ENCODE measurements at regions not wholly inside any gene's neighbourhood (a gene's known extent, or its start where the extent isn't known, plus 50 kb on each side); places are given as distances from the start of the nearest gene placed in this dataset.

DNA sequence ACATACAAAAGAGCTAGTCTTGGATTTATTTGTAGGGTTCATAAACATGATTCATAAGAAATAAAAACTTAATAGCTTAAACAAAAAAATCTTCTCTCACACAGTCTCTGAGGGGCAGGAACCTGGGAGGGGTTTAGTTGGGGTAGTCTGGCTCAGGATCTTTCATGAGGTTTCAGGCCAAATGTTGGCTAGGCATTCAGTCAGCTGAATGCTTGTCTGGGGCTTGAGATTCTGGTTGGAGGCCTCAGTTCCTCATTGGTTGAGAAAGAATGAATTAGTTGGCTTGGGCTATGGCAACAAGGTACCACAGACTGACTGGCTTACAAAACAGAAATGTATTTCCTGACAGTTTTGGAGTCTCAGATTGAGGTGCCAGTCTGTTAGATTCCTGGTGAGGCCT lies 74.3 kb downstream of the ANKRD7 start:
- no peak for DNase-seq (ENCODE audit: low read depth)

GRCh38 chr7:118300177-118300576 lies 75.7 kb downstream of the ANKRD7 start:
- no peak for DNase-seq (ENCODE audit: low read depth)

GRCh38 chr7:118304100-118304499 lies 79.6 kb downstream of the ANKRD7 start:
- DNase-seq (ENCODE audit: low read depth) = no peak

DNA sequence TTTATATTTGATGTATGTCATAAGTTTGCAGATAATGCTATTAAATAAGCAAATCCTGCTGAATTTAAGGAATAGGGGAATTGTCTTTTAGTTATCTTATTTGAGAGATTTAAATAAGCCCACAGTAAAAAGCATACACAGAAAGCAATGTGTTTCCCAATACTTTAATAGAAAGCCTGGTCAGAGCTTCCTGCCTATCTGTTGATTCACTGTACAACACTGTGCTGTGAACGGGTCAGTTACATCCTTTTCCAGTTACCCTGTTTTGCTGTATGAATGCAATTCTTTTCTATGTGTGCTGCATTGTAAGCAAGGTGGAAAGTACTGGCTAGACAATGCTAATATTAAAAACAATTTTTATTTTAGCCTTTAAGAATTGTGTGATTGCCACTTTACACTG lies 81.2 kb downstream of the ANKRD7 start:
- no peak for DNase-seq (ENCODE audit: low read depth)

DNA sequence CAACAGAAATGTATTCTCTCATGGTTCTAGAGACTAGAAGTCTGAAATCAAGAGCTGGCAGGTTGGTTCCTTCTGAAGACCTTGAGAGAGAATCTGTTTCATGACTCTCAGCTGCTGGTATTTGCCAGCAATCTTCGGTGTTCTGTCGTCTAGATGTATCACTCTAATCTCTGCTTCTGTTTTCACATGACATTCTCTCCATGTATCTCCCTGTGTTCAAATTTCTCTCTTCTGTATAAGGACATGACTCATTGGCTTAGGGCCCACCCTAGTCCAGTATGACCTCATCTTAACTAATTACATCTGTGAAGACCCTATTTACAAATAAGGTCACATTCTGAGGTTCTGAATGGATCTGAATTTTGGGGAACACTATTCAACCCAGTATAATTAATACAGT lies 82.3 kb downstream of the ANKRD7 start:
- DNase-seq (ENCODE audit: low read depth) = no peak

DNA sequence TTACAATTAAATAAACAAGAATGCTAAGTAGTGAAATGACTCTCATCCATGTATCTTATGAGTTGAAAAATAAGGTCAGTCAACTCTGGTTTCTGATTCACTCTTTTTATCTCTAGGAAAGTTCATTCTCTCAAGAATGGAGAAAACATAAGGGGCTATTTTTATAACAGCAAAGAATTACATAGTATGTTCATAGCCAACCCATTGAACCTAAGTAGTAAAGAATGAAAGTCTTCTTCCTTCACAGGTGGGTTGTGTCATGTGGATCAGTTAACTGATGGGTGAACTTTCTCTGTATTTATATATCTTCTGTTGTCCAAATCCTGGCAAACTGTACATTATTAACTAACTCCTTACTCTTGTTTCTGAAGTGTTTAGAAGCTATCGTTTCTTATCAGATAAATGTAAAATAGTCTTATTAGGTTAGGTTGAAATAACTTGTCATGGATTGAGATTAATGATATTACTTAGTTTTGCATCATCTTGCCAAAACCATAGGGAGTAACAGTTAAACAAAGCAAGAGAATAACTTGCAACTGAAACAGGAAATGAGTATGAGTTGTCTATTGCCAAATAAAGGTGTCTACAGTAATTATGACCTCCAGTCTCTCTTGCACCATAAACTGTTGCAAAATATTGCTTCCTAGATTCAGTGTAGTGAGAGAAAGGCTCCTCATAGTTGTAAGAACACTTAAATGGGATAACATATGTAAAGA lies 86.8 kb downstream of the ANKRD7 start:
- DNase-seq (ENCODE audit: low read depth) = no peak

GRCh38 chr7:118312051-118312450 lies 87.5 kb downstream of the ANKRD7 start:
- DNase-seq (ENCODE audit: low read depth) = no peak

DNA sequence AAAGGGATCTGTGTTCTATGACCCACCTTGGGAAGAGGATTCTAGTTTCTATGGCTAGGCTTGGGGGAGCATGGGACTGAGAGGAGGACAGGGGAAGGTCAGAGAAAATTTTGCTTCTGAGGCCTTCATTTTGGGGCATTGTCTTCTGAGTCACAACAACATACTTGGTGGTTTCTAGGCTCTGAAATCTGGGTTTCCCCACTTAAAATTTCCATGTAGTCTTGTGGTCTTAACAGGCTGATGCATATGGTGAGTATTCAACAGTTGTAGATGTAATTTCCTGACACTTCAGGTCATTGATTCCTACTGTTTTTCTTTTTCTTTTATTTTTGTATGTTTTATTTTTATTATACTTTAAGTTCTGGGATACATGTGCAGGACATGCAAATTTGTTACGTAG lies 88.5 kb downstream of the ANKRD7 start:
- DNase-seq (ENCODE audit: low read depth) = no peak

- DNase-seq (ENCODE audit: low read depth) = no peak
Measured at GRCh38 chr7:118324790-118325449, 100.4 kb downstream of the ANKRD7 start.

DNA sequence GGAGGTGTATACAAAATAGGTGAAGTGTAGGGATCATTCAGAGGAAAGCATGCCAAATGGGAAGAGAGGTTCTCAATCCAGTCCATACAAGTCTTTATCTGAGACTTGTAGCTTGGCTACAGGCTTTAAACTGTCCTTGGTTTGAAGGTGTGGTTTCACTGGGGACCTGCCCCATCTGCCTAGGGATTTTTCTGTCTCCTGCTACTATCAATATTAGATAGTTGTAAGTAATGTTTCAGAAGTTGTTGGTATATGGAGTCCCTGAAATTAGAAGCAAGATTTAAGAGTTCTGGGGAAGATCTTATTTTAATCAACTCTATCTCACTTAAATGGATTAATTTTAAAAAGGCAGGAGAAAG lies 100.9 kb downstream of the ANKRD7 start:
- no peak for DNase-seq (ENCODE audit: low read depth)

DNA sequence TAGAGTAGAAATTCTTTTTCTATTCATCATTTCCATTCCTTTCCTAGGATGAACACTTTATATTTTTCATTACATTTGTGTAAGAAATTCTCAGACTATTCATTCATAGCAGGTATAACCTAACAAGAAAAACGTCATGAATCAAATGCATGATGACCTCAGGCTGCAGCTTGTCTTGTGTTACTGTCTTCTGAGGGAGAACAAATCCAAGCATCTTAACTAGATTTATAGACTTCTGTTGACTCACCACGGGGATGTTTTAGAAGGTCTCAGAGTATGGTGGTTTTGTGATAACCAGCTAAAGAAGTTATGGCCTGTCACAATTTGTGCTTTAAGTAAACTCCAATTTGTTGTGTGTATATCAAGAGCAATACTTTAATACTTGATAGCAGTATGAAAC lies 102.7 kb downstream of the ANKRD7 start:
- peak; percentile 6 for DNase-seq (ENCODE audit: low read depth)

DNA sequence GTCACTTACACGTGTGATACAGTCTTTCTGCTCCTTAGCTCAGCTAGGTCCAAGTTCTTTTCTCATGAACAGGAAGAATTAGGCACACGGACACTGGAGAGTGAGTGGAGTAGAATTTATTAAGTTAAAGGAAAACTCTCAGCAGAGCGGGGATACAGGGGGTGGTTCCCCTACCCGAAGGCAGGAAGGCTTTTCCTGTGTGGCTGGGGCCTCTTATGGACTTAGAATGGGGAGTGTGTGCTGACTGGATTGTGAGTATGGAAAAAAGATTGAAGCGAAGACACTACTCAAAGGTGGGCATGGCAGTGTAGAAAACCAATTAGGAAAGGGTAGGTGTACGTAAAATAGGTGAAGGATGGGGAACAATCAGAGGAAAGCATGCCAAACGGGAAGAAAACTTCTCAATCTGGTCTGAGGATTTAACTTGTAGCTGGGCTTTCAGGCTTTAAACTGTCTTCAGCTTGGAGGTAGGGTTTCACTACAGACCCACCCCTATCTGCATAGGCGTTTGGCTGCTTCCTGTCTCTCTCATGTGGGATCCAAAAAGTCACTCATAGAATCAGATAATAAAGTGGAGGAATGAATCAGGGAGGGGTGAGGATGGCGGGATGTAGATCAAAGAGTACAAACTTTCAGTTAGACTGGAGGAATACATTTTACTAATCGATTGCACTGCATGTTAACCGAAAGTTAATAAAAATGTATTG lies 104.2 kb downstream of the ANKRD7 start:
- DNase-seq (ENCODE audit: low read depth) = no peak

DNA sequence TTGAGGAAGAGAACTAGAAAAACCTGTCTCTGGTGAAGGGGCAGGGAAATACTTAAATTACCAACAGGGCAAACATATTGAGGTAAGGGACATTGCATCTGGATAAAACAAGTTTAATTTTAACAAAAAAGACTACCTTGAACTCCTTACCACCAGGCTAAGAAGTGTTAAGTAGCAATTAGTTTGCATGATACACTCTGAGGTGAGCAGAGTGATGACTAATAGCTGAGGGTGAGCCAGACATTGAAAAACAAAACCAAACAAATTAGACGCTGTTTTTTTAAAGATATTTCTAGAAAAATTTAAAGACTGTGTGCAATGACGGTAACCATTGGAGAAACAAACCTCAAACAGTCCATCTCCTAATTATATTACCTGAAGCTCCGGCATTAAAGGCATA lies 105.9 kb downstream of the ANKRD7 start:
- no peak for DNase-seq (ENCODE audit: low read depth)

- DNase-seq (ENCODE audit: low read depth) = no peak
Measured at GRCh38 chr7:118346748-118347147, 122.2 kb downstream of the ANKRD7 start.

- no peak for DNase-seq (ENCODE audit: low read depth)
Measured at GRCh38 chr7:118349604-118350003, 125.1 kb downstream of the ANKRD7 start.

GRCh38 chr7:118350260-118350659 lies 125.8 kb downstream of the ANKRD7 start:
- DNase-seq (ENCODE audit: low read depth) = no peak

DNA sequence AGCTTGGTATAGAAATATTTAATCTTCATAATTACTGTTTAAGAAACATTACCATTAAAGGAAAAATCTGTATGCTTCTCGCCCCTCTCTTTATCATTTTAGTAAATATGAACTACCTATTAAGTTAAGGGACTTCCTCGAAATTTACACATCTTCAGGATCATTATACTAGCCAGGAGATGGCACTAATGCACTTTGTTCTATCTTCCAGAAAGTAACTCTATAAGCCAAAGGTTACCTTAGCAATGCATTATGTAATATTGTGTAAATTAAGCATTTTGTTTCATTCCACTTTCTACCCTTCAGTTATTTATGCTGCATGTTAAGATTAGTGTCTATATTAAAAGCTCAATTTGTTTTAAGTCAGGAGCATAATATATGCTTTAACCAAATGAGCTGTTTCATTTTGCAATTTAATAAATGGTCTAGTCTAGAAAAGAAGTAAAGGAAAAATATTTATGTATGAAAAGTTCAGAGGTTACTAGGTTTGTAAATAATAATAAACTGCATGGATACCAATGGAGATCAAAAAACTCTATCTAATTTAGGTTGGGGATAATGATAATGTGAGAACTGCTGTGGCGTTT lies 128.5 kb downstream of the ANKRD7 start:
- DNase-seq (ENCODE audit: low read depth) = no peak

- DNase-seq (ENCODE audit: low read depth) = no peak
Measured at GRCh38 chr7:118366363-118366762, 141.9 kb downstream of the ANKRD7 start.

- DNase-seq (ENCODE audit: low read depth) = no peak
Measured at GRCh38 chr7:118368958-118369357, 144.5 kb downstream of the ANKRD7 start.

DNA sequence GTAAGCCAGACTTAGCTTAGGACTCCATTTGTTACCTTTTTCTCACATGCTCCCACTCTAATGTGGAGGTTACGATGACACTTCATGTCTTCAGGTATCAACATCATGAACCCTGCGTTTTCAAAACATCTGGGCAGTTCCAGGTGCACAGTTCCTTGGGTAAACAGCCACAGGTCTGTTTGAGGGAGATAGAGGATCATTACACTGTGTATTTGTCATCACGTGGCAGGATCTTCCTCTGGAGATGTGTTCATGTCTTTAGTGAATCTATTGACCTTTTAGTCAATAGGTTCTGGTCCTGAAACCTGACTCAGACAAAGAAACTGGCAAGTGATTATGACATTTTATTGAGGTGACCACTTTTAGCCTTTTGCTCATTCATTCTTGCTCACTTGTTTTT lies 145.5 kb downstream of the ANKRD7 start:
- DNase-seq (ENCODE audit: low read depth) = no peak

GRCh38 chr7:118372530-118372929 lies 148.0 kb downstream of the ANKRD7 start:
- peak; percentile 16 for DNase-seq (ENCODE audit: low read depth)

GRCh38 chr7:118389629-118390028 lies 165.1 kb downstream of the ANKRD7 start:
- DNase-seq (ENCODE audit: low read depth) = no peak

DNA sequence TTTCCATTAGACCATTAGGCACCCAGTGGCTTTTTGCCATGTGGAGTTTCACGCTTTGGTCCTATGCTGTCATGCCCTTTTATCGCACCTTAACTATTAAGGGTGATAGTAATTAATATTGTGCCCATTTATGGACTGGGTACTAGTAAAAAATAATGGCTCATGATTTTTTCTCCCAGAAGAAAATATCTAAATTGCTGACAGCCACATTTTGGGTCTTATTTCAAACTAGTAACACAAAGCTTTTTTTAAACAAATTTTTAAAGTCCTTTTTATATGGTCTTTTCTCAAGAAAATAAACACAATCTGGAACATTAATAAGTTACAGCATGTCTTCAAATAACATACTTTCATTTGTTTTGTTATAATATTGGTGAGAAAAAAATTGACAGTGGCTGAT lies 179.7 kb downstream of the ANKRD7 start:
- no peak for DNase-seq (ENCODE audit: low read depth)

Data from M059J (cell line).